ENCODE measurements at regions not wholly inside any gene's neighbourhood (a gene's known extent, or its start where the extent isn't known, plus 50 kb on each side); places are given as distances from the start of the nearest gene placed in this dataset.
"Not testable (repeated sequence)": the region's sequence is repeated elsewhere in the genome, so short reads cannot be mapped to it uniquely, and the experiment has no call there.

DNA sequence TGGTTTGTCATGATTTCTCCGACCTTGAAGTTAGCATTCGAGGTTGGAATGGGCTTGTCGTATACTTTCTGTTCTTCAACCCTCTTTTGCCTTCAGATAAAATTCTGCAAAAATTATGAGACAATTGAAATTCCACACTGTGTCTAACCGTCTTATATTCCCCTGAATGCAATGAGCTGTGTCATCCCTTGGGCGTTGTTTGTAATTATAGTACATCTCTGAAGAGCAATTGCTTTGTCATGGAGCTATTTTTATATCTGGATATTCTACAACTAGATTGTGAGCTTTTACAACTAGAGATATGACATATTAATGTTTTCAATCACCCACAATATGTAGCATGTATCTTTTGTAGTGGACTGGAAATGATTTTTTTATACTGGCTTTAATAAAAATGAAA, 631.8 kb upstream of the SLC10A2 start:
- DNase-seq, result no peak
- intact Hi-C loops (cut with DNase I), result no loop called here

DNA sequence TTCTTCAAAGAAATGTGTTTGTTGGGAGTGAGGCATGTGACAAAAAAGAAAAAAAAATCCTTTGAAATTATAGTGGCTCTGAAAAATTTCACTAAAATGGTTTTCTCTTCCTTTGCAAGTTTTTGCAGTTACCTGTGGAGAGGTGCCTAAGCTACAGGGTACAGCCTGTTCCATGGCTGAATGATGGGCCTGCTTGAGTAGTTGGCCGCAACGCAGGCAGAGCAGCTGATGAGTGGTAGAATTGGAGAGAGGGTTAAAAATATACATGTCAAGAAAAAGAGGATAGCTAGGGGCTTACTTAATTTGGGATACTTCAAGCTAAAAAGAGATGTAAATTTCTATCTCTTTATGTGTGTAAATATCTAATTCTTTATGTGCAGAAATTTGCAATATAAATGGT, 629.1 kb upstream of the SLC10A2 start:
- intact Hi-C loops (cut with DNase I), result no loop called here

DNA sequence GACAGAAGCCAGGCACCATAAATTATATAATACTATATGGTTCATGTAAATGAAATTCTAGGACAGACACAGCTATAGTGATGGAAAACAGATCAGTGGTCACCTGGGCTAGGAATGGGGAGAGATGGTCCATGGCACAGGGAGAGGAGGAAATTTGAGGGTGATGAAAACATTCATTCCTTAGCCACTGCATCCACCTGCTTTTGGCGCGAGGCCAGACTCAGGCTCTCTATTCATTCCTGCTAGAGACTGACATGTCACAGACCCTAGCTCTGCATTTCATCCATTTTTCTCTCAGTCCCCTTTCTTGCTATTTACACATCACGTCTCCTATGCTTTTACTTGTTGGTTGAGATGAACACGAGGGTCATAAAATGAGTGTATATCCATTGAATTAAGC, 628.3 kb upstream of the SLC10A2 start:
- peak in 1 of 10 donors; percentile 70 for DNase-seq
- intact Hi-C loops (cut with DNase I), result no loop called here

More for the DNA sequence above, 629.1 kb upstream of the SLC10A2 start:
- no peak for DNase-seq

DNA sequence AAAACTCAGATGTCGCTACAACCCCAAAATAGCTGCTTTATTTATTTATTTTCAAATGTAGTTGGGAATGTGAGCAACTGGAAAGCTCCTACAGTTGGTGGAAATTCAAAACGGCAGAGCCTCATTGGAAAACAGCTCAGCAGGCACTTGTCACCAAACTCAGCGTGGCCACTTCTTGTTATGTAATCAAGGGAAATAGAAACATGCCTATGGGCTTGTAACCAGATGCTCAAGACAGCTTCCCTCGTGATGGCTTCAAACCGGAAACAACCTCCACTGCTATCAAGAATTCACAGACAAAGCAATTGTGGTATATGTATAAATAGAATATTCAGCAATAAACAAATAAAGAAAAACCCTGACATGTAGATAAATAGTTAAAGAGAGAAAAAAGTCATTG, 627.8 kb upstream of the SLC10A2 start:
- intact Hi-C loops (cut with DNase I), result no loop called here
- DNase-seq, result no peak

DNA sequence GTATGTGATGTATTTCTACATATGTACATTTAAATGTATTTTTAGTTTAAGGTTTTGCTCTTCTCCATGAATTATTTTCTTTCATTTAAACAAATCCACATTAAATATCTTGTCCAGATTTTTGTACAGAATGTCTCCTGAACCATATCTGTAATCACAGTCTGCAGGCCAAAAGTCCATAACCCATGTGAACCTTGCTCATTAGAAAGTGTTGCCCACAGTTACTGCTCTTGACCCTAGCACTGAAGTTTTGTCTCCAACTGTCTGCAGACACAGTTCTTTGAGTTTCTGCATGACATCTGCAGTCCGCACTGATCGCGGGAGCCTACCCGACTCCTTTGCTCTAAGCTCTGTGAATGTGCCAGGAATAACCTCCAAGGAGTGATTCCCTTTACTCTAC, 626.2 kb upstream of the SLC10A2 start:
- DNase-seq, result no peak
- intact Hi-C loops (cut with DNase I), result no loop called here

DNA sequence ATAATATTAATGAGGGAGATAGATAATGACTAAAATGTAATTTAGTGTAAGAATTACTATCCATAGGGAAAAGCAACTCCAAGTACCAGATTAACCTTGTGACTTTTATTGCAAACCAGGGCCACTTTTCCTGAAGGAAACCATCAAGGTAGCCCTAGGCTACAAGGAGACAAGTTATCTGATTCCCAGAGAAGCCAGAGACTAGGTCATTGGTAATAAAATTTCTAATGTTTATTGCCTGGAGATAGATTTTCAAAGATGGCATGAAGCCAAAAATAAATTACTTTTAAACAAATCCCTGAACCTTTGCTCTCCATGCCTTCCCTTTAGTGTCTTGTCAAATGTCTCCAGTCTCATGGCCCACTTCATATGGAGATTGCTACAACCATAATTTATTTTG, 610.1 kb upstream of the SLC10A2 start:
- DNase-seq, result no peak
- intact Hi-C loops (cut with DNase I), result no loop called here

DNA sequence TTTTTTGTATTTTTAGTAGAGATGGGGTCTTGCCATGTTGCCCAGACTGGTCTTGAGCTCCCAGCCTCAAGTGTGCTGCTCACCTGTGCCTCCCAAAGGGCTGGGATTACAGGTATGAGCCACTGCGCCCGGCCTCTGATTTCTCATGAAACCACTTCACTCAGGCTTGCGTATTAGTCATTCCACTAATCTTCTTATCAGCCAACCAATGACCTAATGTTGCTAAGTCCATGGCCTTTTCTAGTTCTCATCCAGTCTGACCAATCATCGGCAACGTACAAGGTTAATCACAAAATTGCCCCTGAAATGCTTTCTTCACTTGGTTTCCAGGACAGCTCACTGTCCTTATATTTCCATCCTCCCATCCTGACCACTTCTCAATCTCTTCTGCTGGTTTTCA, 605.3 kb upstream of the SLC10A2 start:
- no peak for DNase-seq
- intact Hi-C loops (cut with DNase I), result no loop called here

DNA sequence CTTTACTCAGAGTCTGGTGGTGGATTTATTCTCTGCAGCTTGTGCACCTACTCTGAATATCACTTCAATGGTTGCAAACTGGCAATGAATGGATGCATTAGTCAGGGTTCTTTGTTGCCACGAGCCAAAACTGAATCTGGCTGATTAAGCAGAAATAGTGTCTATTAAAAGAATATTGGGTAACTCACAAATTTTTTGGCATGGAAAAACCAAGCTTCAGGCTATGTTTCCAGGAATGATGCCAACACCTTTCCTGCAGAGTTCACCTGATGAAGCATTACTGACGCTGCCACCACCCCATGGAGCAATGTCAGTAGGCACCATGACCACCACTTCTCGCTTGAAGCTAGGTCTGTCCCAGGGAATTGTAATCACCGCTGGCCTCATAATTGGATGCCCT, 597.8 kb upstream of the SLC10A2 start:
- DNase-seq, result no peak
- intact Hi-C loops (cut with DNase I), result no loop called here

DNA sequence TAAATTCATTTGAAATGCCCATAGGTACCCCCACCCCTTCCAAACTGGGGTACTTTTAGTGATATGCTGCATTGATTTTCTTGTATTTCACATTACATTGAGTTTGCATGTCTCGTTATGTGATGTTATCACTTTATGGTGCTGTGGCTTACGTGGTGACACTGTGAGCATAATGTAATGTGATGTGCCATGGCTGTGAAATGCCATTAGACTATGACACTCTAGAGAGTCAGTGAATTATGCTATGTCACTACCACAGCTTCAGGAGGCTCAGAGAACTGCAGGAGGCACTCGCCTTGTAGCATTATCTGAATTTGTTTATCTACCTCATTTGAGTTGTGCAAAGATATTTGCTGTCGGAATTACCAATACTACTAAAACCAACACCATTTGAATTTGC, 590.1 kb upstream of the SLC10A2 start:
- DNase-seq, result no peak
- intact Hi-C loops (cut with DNase I), result no loop called here

DNA sequence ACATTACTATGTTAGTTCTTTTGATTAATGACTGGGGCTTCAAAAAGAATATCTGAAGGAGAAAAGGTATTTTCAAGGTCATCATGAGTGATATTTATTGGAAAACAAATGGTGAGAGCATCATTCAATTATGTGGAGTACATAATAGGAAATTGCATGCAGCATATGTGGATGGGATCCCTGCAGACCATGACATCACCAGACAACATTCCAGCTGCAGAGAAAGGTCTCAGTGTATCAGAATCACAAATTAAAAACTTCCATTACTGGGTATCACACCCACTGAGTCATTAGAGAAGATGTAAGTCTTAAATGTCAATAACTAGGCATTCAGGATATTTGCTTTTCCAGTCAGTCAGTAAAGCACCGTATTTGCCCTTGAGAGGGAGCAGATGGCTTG, 574.4 kb upstream of the SLC10A2 start:
- intact Hi-C loops (cut with DNase I), result no loop called here
- DNase-seq, result no peak

DNA sequence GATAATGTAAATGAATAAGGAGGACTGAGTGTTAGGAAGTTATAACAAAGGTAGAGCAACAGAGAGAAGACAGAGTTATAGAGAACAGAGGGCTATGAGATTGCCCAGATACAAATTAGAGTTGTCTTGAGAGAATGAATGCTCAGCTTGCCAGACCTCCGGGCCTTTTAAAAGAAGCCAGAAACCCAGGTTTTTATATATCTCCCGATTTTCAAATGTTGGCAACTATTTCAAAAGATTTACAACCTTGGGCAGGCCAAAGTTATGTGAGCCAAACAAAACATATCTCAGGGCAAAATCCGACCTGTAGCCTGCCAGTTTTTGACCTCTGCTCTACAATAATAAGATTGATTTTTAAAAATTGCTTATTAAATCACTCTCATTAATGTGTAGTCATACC, 573.1 kb upstream of the SLC10A2 start:
- intact Hi-C loops (cut with DNase I), result no loop called here
- no peak for DNase-seq

DNA sequence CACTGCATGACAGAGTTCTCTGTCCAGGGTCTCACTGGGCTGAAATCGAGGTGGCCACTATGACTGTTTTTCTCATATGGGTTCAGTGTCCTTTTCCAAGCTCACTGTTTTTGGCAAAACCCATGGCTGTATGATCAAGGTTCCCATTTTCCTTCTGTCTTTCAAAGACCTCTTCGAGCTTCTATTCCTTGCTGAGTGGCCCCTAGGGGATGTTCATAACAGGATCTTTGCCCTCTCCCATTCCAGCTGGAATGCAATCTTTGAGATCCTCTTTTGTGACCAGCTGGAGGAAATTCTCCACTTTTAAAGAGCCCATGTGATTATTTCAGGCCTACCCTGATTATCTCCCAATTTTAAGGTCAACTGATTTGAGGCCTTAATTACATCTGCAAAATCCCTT, 572.5 kb upstream of the SLC10A2 start:
- no peak for DNase-seq
- intact Hi-C loops (cut with DNase I), result no loop called here

DNA sequence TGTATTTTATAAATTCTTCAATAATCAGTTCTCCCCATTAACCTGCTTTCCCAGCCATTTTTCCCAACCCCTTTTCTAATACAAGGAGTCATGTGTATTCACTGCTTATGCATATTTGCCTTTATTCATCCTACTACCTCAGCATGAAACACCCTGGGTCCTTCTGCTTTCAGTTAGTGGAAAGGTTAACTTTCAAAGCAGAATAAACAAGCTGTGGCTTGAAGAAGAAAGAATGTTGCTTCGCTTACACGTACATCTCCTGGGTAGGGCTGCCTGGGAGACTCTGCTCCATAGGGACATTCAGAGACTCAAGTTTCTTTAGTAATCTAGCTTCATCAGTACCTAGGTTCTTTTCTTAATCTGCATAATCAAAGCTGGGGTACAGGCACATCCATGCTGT, 567.8 kb upstream of the SLC10A2 start:
- intact Hi-C loops (cut with DNase I), result no loop called here
- no peak for DNase-seq

DNA sequence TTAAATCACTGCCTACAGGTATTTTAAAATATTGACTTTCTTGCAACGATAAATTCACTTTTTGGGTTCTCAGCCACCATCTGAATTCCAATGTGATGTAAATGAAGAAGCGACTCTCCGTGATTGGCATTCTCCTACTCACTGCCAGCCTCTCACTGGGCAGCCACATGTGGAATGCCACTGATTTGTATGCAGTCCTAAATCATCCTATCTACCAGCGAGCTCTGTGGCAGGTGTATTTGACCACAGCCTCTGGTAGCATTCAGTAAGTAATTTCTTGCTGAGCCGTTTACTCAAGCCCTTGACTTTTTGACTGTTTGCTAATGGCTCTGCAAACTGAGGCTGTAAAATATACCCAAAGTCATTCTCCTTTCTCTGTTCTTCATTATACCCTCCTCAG, 559.0 kb upstream of the SLC10A2 start:
- intact Hi-C loops (cut with DNase I), result no loop called here
- no peak for DNase-seq

DNA sequence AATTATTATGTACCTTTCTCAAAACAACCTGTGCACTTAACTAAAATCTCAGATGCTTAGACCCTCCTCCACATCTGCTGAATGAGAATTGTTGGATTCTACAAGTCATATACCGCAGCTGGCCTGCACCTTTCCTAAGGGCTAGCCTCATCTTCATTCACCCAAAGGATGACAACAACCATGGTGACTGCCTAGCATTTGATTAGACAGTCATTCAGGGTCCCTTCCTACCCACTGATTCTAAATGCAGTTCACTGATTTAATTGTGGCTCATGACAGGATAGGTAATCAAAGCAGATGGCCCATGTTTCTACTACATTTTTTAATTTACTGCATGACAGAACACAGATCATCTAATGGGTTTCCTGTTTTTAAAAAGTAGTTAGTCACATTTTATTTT, 551.9 kb upstream of the SLC10A2 start:
- intact Hi-C loops (cut with DNase I), result no loop called here
- no peak for DNase-seq

DNA sequence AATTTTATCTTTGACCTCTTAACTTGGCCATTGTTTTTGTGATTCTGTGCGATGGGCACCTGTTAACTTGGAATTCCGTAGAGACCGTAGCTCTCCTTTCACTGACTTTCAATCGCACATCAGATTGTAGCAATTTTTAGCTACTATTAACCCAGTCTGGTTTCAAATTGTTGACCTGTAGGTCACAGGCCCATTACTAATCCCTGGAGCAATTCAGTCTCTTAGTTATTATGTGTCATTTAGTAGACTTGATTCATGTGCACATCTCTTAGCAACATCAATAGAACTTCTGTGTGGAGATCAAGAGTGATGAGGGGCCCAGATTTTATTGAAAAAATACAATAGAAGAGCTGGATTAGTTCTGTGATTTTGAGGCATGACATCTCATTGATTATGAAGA, 549.6 kb upstream of the SLC10A2 start:
- intact Hi-C loops (cut with DNase I), result no loop called here
- no peak for DNase-seq

DNA sequence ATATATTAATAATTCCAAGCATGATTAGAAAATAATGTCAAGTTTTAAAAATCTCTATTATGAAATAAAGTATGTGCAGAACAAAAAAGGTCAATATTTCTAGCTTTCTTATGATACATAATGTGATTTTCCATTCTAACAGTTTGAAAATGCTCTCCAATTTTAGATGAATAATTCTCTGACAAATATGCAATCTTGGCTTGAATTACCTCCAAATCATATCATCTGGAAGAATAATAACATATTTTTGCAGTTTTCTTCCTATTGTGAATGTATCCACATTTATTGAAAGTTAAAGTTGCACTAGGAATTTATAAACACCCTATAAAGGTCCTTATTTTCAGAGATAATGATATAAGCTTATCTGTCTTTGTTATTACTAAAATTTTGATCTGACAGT, 548.5 kb upstream of the SLC10A2 start:
- DNase-seq, result no peak
- intact Hi-C loops (cut with DNase I), result no loop called here

DNA sequence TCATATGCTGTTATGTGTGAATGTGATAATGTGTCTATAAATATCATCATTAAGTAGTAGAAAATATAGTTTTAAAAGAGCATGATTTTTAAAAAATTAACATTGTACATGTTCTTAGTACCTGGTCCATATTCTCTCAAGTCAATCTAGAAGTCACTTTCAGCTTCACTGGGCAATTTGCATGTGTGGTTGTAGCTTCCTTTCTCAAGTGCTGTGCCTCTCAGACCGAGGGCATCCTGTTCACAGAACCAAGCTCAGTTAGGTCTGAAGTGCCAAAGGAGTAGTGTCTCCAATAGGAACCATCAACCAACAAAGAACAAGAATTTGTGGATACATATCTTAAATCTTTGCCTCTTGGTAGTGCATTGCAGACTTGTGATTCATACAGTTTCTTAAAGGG, 541.8 kb upstream of the SLC10A2 start:
- intact Hi-C loops (cut with DNase I), result no loop called here
- no peak for DNase-seq

DNA sequence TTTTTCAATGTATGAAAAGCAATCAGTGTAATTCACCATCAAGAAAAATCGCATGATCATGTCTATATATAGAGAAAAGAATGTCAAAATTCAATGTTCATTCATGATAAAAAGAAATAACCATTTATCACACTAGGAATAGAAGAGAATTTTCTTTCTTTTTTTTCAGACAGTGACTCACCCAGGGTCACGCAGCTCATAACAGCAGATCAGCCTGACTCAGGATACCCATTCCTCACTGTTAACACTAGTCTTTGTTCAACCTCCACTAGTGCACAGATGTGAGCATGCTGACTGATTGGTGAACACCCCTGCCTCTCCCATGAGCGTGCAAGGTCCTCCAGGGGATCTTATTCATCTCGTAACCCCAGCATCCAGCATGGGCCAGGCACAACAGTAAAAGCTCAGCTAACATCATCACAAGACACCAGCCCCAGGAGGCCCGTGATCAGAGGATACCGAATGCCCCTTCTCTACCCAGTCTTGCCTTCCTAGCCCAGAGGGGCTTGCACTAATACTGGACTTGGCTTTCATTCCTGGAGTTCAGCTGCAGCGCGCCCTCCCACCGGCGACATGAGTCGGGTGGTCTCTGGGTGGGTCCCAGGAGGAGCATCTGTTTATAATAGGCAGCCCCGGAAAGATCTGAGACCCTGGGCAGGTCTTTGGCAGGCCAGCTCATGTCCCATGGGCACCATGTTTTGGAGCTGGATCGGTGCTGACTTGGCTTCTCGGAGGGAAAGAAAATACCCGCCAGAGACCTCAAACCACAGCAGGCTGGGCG, 539.5 kb upstream of the SLC10A2 start:
- intact Hi-C loops (cut with DNase I), result no loop called here
- DNase-seq, result peak in 1 of 10 donors; percentile 61

DNA sequence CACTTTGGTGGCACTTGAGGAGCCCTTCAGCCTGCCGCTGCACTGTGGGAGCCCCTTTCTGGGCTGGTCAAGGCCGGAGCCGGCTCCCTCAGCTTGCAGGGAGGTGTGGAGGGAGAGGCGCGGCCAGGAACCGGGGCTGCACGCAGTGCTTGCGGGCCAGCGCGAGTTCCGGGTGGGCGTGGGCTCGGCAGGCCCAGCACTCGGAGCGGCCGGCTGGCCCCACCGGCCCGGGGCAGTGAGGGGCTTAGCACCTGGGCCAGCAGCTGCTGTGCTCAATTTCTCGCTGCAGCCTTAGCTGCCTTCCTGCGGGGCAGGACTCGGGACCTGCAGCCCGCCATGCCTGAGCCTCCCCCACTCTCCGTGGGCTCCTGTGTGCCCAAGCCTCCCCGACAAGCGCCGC, 533.7 kb upstream of the SLC10A2 start:
- intact Hi-C loops (cut with DNase I), result not testable (repeated sequence)
- peak in 1 of 10 donors; percentile 68 for DNase-seq

DNA sequence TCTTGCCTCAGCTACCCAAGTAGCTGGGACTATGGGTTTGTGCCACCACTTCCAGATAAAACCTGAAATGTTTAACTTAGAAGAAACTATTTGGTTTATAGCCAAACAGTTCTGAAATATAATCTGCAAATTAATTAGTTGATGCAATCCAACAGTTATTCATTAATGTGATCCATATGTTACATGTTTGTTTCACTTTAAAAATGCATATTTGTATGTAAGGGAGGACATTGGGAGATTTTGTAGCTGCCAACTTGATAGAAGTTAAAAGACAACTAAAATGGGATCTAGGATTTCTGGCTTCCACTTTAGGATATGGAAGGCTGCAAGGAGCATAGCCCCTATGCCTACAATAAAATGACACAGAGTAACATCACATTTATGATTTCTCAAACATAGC, 532.5 kb upstream of the SLC10A2 start:
- no peak for DNase-seq
- intact Hi-C loops (cut with DNase I), result no loop called here

DNA sequence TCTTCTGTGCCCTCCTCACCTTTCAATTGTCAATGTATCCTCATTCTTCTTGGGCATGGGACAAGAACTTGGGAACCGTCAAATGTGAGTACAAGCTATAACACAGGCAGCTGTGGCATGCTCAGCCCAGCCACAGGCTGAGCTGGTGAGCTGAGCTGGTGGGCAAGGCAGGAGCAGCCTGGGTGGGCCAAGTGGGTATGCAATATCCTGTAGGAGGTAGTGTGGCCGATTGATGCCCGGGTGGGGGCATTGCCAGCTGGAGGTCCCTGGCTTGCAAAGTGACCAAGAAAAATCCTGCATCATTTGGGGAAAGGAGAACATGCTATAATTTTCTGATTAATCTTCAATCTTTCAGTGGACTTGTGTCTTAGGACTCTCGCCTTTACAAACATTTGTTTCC, 507.2 kb upstream of the SLC10A2 start:
- peak in 1 of 10 donors; percentile 50 for DNase-seq
- intact Hi-C loops (cut with DNase I), result no loop called here

DNA sequence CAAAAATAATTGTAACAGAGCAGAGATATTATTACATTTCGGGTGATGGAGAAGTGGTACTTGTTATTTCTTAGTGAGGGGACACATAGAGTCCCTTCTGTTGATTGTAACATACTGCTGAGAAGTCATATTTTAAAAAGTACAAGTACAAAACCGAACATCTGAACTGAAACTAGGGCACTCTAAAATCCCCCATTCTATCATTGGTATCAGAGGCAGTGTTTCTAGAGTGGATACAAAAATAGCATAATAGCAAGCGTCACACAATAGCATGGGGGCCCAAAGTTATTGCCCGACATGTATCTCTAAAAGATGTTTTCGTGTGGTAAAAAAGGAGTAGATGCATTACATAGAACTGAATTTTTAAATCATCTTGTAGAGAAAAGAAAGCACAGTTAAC, 502.1 kb upstream of the SLC10A2 start:
- intact Hi-C loops (cut with DNase I), result no loop called here
- DNase-seq, result no peak

Data from posterior cingulate gyrus (tissue), 11 donors.